ENCODE measurements at regions not wholly inside any gene's neighbourhood (a gene's known extent, or its start where the extent isn't known, plus 50 kb on each side); places are given as distances from the start of the nearest gene placed in this dataset.

DNA sequence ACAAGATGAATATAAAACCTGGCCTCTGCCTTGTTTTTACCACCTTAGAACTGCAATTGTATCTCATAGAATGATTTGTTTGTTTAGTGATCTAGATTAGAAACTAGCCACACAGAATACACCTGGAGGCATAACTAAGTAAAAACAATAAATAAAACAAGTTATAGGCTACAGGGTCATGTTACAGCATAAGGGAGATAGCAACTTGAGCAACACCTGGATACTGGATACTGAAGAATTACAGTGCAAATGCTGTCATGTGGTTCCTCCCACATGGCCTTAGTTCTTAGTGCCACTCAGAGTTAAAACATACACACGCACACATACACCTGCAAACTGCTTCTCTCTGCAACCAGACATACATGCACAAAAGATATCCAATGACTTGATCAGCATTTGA is 563.4 kb upstream of the DPPA4 start (continued):
- TF ChIP-seq, protein P1, sequence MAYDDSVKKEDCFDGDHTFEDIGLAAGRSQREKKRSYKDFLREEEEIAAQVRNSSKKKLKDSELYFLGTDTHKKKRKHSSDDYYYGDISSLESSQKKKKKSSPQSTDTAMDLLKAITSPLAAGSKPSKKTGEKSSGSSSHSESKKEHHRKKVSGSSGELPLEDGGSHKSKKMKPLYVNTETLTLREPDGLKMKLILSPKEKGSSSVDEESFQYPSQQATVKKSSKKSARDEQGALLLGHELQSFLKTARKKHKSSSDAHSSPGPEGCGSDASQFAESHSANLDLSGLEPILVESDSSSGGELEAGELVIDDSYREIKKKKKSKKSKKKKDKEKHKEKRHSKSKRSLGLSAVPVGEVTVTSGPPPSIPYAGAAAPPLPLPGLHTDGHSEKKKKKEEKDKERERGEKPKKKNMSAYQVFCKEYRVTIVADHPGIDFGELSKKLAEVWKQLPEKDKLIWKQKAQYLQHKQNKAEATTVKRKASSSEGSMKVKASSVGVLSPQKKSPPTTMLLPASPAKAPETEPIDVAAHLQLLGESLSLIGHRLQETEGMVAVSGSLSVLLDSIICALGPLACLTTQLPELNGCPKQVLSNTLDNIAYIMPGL (CRISPR knock-in tag; IDR thresholded peaks at IDR 0.05) = no peak
- TF ChIP-seq CBFB (CRISPR knock-in tag; IDR thresholded peaks at IDR 0.05; ENCODE audit: low read depth) = no peak
- TF ChIP-seq OVOL2 (CRISPR knock-in tag; IDR thresholded peaks at IDR 0.05; ENCODE audit: borderline replicate concordance) = no peak
- no peak for TF ChIP-seq ZNF396 (CRISPR knock-in tag; IDR thresholded peaks at IDR 0.05; ENCODE audit: borderline replicate concordance)
- TF ChIP-seq, protein P2, sequence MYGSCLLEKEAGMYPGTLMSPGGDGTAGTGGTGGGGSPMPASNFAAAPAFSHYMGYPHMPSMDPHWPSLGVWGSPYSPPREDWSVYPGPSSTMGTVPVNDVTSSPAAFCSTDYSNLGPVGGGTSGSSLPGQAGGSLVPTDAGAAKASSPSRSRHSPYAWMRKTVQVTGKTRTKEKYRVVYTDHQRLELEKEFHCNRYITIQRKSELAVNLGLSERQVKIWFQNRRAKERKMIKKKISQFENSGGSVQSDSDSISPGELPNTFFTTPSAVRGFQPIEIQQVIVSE (CRISPR knock-in tag; IDR thresholded peaks at IDR 0.05; ENCODE audit: borderline replicate concordance) = no peak
- no peak for TF ChIP-seq GABPB1 (CRISPR knock-in tag; IDR thresholded peaks at IDR 0.05)
- TF ChIP-seq, protein P3, sequence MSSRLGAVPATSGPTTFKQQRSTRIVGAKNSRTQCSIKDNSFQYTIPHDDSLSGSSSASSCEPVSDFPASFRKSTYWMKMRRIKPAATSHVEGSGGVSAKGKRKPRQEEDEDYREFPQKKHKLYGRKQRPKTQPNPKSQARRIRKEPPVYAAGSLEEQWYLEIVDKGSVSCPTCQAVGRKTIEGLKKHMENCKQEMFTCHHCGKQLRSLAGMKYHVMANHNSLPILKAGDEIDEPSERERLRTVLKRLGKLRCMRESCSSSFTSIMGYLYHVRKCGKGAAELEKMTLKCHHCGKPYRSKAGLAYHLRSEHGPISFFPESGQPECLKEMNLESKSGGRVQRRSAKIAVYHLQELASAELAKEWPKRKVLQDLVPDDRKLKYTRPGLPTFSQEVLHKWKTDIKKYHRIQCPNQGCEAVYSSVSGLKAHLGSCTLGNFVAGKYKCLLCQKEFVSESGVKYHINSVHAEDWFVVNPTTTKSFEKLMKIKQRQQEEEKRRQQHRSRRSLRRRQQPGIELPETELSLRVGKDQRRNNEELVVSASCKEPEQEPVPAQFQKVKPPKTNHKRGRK (CRISPR knock-in tag; IDR thresholded peaks at IDR 0.05; ENCODE audit: borderline replicate concordance) = no peak

DNA sequence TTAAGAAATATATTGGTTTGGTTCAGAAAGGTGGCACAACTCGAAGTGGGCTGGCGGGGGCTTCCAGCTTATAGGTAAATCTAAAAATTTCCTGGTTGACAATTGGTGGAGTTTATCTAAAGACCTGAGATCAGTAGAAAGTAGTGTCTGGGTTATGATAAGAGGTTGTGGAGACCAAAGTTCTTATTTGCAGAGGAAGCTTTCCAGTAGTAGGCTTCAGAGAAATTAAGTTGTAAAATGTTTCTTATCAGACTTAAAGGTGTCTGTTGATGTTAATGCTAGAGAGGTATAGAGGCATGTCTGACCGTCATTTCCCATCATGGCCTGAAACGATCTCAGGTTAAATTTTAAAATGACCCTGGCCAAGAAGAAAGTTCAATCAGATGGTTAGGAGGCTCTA is 565.2 kb upstream of the DPPA4 start:
- POLR2A ChIA-PET = no interaction called here
- Mint-ChIP-seq H3K36me3 (peaks cover 28% of the 10 kb centered on the region), H3K9me3 (peaks cover 33% of the 10 kb centered on the region), H3K27ac (no peak overlapping the region), H3K4me3 (no peak overlapping the region), H3K4me1 (no peaks in the 10 kb centered on the region), H3K27me3 (ENCODE audit: low read depth) (no peaks in the 10 kb centered on the region)
- CTCF ChIA-PET = interaction anchor here (0.6 to 1.2 kb wide), 4 partner anchors 19 to 678 kb away, joined by 3 to 4 read pairs (median 3); no protein-coding TSS in a partner anchor
- no peak for TF ChIP-seq SMAD3 (CRISPR knock-in tag; IDR thresholded peaks at IDR 0.05; ENCODE audit: borderline replicate concordance)
- ATAC-seq = no peak
- no peak for DNase-seq (ENCODE audit: low spot score)

DNA sequence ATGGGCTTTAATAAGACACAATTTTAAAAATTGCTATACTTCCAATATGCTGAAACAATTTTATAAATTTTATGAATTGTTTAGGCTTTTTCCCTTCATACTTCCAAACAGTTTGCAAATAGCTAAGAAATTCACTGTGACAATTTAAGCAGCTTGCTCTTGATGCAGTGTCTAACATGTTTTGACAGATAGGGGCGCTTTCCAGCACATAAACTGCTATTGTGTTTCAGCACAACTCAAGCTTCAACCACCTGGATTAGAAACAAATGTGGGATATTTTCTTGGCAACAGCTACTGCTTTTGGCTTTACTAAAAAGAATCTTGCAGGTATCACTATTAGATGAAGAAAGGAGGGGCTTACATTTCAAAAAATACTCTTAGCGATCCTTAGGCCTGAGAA is 565.8 kb upstream of the DPPA4 start:
- no peaks in the 10 kb centered on the region for H3K4me1 Mint-ChIP-seq
- no peaks in the 10 kb centered on the region for H3K27me3 Mint-ChIP-seq (ENCODE audit: low read depth)
- TF ChIP-seq, protein P4, sequence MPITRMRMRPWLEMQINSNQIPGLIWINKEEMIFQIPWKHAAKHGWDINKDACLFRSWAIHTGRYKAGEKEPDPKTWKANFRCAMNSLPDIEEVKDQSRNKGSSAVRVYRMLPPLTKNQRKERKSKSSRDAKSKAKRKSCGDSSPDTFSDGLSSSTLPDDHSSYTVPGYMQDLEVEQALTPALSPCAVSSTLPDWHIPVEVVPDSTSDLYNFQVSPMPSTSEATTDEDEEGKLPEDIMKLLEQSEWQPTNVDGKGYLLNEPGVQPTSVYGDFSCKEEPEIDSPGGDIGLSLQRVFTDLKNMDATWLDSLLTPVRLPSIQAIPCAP (CRISPR knock-in tag; IDR thresholded peaks at IDR 0.05) = no peak
- H3K27ac Mint-ChIP-seq = no peak overlapping the region
- H3K9me3 Mint-ChIP-seq = peaks cover 38% of the 10 kb centered on the region
- no peak overlapping the region for H3K4me3 Mint-ChIP-seq
- POLR2A ChIA-PET = no interaction called here
- ATAC-seq (no peak), DNase-seq (ENCODE audit: low spot score) (no peak)
- CTCF ChIA-PET = interaction anchor here (0.6 to 1.2 kb wide), 4 partner anchors 20 to 679 kb away, joined by 3 to 4 read pairs (median 3); no protein-coding TSS in a partner anchor
- H3K36me3 Mint-ChIP-seq = peaks cover 31% of the 10 kb centered on the region

DNA sequence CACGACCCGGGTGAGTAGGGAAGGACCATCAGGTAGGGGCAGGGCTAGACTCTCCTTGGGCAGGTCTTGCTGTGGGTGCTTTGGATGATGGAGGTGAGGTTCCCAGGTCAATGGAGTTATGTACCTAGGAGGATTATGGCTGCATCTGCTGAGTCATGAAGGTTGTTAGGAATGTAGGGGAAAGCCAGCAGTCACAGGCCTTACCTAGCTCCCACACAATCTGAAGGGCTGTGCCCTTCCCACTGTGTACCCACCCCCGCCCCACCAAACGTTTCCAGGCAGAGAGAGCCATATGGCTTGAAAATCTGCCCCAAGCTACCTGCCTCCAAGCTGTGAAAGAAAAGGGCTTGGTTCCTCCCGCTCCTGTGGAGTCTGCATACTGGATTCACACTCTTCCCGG is 573.4 kb upstream of the DPPA4 start:
- Mint-ChIP-seq H3K27ac (no peak overlapping the region), H3K4me1 (no peaks in the 10 kb centered on the region), H3K36me3 (peaks cover 29% of the 10 kb centered on the region), H3K4me3 (no peak overlapping the region), H3K9me3 (peaks cover 69% of the 10 kb centered on the region), H3K27me3 (ENCODE audit: low read depth) (no peaks in the 10 kb centered on the region)
- CTCF ChIA-PET = no interaction called here
- ATAC-seq (no peak), DNase-seq (ENCODE audit: low spot score) (no peak)
- POLR2A ChIA-PET = no interaction called here
- no peak for TF ChIP-seq KAT7 (CRISPR knock-in tag; IDR thresholded peaks at IDR 0.05; ENCODE audit: borderline replicate concordance)
- TF ChIP-seq RELA (CRISPR knock-in tag; IDR thresholded peaks at IDR 0.05; ENCODE audit: borderline replicate concordance) = no peak
- no peak for TF ChIP-seq SMAD4 (CRISPR knock-in tag; IDR thresholded peaks at IDR 0.05)
- no peak for TF ChIP-seq RORB (CRISPR knock-in tag; IDR thresholded peaks at IDR 0.05)
- TF ChIP-seq, protein P5, sequence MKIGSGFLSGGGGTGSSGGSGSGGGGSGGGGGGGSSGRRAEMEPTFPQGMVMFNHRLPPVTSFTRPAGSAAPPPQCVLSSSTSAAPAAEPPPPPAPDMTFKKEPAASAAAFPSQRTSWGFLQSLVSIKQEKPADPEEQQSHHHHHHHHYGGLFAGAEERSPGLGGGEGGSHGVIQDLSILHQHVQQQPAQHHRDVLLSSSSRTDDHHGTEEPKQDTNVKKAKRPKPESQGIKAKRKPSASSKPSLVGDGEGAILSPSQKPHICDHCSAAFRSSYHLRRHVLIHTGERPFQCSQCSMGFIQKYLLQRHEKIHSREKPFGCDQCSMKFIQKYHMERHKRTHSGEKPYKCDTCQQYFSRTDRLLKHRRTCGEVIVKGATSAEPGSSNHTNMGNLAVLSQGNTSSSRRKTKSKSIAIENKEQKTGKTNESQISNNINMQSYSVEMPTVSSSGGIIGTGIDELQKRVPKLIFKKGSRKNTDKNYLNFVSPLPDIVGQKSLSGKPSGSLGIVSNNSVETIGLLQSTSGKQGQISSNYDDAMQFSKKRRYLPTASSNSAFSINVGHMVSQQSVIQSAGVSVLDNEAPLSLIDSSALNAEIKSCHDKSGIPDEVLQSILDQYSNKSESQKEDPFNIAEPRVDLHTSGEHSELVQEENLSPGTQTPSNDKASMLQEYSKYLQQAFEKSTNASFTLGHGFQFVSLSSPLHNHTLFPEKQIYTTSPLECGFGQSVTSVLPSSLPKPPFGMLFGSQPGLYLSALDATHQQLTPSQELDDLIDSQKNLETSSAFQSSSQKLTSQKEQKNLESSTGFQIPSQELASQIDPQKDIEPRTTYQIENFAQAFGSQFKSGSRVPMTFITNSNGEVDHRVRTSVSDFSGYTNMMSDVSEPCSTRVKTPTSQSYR (CRISPR knock-in tag; IDR thresholded peaks at IDR 0.05) = no peak
- no peak for TF ChIP-seq TEAD4 (CRISPR knock-in tag; IDR thresholded peaks at IDR 0.05)
- TF ChIP-seq TEAD1 (CRISPR knock-in tag; IDR thresholded peaks at IDR 0.05) = no peak
- no peak for TF ChIP-seq ZNF671 (CRISPR knock-in tag; IDR thresholded peaks at IDR 0.05)
- TF ChIP-seq NFYB (CRISPR knock-in tag; conservative IDR thresholded peaks at IDR 0.05; ENCODE audit: low read depth) = no peak
- no peak for TF ChIP-seq ATF1 (CRISPR knock-in tag; IDR thresholded peaks at IDR 0.05)
- TF ChIP-seq, protein P6, sequence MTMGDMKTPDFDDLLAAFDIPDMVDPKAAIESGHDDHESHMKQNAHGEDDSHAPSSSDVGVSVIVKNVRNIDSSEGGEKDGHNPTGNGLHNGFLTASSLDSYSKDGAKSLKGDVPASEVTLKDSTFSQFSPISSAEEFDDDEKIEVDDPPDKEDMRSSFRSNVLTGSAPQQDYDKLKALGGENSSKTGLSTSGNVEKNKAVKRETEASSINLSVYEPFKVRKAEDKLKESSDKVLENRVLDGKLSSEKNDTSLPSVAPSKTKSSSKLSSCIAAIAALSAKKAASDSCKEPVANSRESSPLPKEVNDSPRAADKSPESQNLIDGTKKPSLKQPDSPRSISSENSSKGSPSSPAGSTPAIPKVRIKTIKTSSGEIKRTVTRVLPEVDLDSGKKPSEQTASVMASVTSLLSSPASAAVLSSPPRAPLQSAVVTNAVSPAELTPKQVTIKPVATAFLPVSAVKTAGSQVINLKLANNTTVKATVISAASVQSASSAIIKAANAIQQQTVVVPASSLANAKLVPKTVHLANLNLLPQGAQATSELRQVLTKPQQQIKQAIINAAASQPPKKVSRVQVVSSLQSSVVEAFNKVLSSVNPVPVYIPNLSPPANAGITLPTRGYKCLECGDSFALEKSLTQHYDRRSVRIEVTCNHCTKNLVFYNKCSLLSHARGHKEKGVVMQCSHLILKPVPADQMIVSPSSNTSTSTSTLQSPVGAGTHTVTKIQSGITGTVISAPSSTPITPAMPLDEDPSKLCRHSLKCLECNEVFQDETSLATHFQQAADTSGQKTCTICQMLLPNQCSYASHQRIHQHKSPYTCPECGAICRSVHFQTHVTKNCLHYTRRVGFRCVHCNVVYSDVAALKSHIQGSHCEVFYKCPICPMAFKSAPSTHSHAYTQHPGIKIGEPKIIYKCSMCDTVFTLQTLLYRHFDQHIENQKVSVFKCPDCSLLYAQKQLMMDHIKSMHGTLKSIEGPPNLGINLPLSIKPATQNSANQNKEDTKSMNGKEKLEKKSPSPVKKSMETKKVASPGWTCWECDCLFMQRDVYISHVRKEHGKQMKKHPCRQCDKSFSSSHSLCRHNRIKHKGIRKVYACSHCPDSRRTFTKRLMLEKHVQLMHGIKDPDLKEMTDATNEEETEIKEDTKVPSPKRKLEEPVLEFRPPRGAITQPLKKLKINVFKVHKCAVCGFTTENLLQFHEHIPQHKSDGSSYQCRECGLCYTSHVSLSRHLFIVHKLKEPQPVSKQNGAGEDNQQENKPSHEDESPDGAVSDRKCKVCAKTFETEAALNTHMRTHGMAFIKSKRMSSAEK (CRISPR knock-in tag; IDR thresholded peaks at IDR 0.05; ENCODE audit: borderline replicate concordance) = no peak

Data from WTC11 (cell line).